ENCODE measurements at regions not wholly inside any gene's neighbourhood (a gene's known extent, or its start where the extent isn't known, plus 50 kb on each side); places are given as distances from the start of the nearest gene placed in this dataset.
A peak's percentile ranks its signal among the peaks of the same experiment; 100 is the strongest.
"Not testable (repeated sequence)": the region's sequence is repeated elsewhere in the genome, so short reads cannot be mapped to it uniquely, and the experiment has no call there.

- DNase-seq = no peak
Observed at GRCh38 chr9:102497709-102498108, 497.4 kb upstream of the CYLC2 start.

GRCh38 chr9:102486976-102487375, 508.2 kb upstream of the CYLC2 start:
- not testable (repeated sequence) for DNase-seq

- no peak for DNase-seq
Observed at GRCh38 chr9:102483651-102484050, 511.5 kb upstream of the CYLC2 start.

GRCh38 chr9:102482776-102483175, 512.4 kb upstream of the CYLC2 start:
- no peak for DNase-seq

- DNase-seq = no peak
Observed at GRCh38 chr9:102479191-102479590, 515.9 kb upstream of the CYLC2 start.

DNA sequence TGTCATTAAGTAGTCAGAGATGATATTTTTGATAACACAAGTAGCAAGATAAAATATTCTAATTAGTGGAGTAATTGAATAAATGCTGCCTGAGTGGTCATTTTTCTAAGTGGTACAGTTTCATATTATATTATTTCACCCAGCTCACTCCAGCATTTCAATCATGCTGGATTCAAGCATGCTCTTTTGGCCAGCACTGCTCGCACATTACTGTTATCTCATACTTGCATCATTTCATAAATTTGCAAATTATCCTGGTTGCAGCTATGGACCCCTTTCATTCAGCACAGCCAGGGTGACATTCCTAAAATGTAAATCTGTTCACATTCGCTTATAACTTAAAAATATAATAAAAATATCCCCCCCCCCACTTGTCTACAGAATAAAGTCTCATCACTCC, 520.8 kb upstream of the CYLC2 start:
- no peak for DNase-seq

DNA sequence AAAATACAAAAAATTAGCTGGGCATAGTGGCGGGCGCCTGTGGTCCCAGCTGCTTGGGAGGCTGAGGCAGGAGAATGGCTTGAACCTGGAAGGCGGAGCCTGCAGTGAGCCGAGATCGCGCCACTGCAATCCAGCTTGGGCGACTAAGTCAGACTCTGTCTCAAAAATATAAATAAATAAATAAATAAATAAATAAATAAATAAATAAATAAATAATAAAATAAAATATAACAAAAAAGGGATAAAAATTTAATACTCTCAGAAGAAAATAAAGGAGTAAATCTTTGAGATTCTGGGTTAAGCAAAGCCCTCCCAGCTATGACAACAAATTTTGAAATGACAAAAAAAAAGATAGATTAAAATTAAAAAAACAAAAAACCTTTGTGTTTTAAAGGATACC, 525.7 kb upstream of the CYLC2 start:
- not testable (repeated sequence) for DNase-seq

- no peak for DNase-seq
Observed at GRCh38 chr9:102461156-102461819, 533.8 kb upstream of the CYLC2 start.

- no peak for DNase-seq
Observed at GRCh38 chr9:102459828-102460227, 535.3 kb upstream of the CYLC2 start.

DNA sequence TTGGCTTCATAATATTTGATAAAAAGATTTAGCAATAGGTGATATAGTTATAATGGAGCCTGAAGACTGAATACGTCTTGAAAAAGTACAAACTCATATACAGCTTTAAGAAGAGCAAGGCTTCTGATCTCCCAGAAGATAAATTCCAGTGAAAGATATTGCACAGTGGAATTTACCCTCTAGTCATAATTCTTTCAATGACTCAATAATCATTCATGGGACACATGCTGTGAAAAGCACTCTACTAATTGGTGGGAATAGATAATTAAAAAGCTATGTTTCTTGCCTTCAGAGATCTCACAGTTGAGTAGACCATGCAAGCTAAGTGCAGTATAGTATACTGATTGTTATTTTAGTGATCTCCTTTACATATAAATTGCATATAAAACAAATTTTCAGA, 538.6 kb upstream of the CYLC2 start:
- DNase-seq = peak in 1 of 3 experiments; percentile 51

- no peak for DNase-seq
Observed at GRCh38 chr9:102445906-102446305, 549.2 kb upstream of the CYLC2 start.

DNA sequence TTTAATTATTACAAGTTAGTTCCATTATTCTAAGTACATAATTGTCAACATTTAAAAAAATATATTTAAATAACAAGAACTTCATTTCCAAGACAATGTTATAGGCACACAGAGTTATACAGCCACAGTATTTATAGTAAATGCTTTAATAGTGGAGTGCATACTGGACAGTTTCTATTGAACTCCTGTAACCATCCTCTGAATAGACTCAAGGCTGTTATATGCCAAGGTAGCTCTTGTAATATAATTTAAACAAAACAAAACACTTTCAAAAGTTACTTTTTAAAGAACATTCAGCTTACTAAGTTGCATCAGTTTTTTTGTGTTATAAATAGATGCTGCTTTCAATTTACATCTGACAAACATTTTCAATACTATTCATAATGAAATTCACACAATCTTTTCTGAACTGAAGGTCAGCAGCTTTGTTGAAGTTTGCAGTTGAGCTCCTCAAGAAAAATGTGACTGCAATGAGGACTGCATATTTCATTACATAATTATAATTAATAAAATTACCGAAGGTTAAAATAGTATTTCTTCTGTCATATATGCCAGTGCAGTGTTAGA, 549.9 kb upstream of the CYLC2 start:
- no peak for DNase-seq

DNA sequence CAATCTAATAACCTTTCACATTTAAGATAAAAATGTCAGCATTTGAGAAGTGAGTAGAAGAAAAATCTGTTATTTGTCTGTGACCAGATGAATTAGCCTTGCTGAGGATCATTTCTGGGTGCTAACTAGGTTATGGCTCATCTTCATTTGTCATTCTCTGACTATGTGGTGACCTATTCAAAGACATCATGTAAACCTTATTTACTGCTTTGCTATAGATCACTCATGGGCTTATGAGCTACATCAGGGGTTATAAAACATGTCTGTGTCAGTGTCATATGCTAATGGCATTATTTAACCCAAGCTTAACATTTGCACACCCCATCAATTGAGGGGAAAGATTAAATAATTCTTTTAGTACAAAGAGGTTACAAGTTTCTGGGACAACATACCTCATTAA, 555.5 kb upstream of the CYLC2 start:
- DNase-seq = no peak

DNA sequence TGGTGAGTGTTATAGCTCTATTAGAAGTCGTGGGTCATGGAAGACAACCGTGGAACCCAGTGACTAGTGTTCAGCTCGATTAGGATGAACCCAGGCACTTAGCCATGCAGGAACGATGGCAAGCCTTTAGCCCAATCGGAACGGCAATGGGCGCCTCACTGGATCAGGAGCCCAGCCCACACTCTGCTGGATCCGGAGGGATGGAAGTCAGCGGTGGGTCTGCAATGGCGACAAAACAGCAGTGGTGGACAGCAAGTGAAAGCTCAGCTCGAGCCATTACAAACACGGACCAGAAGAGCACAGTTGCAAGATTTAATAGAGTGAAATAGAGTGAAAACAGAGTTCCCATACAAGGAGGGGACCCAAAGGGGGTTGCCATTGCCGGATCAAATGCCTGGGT, 558.5 kb upstream of the CYLC2 start:
- not testable (repeated sequence) for DNase-seq

GRCh38 chr9:102435427-102435826, 559.7 kb upstream of the CYLC2 start:
- DNase-seq = no peak

DNA sequence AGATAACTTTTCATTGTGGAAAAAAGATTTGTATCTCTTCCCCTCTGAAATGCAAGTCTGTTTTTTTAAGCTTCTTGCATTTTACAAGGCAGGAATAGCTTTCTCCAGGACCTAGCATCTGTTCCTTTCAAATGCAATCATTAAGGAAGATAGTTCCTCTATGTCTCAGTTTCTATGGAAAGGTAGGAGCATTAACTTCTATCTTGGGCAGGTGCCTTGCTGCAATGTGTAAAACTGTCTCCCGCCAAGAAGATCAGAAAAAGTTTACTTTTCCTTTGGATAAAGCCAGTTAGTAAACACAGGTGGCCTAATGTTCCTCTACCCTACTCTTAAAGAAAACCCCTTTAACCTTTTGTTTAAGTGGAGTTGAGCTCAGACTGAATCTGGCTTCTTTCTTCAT, 560.6 kb upstream of the CYLC2 start:
- DNase-seq = no peak

DNA sequence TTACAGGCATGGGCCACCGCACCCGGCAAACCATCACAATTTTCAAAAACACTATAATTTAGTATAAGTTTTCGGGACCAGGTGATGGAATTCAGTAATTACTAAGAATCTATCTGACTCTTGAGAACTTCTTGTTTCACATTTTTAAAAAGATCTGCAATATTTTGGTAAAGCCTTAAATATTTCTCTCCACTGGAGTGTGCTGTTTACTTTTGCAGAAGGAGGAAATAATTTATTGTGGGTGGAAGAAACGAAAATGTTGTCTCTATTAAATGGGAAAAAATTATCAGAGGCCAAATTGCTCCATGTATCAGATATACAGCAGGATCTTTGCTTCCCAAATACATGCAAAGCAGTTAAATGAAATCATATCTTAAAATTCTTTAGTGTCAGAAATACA, 566.8 kb upstream of the CYLC2 start:
- peak in 1 of 3 experiments; percentile 13 for DNase-seq

GRCh38 chr9:102416251-102416650, 578.9 kb upstream of the CYLC2 start:
- not testable (repeated sequence) for DNase-seq

GRCh38 chr9:102405218-102405867, 589.8 kb upstream of the CYLC2 start:
- no peak for DNase-seq

DNA sequence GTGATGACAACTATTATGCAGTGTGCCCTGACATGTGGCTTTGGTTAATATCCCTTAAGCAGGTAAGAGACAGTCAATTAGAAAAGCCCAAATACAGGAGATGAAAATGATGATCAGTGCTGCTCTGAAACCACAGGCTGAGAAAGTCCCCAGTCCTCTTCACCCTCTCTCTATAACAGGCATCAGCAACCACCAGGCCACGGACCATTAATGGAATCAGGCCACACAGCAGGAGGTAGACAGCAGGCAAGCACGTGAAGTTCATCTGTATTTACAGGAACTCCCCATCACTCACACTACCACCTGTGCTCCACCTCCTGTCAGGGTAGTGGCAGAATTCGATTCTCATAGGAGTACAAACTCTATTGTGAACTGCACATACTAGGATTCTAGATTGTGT, 591.6 kb upstream of the CYLC2 start:
- no peak for DNase-seq

GRCh38 chr9:102398205-102398604, 596.9 kb upstream of the CYLC2 start:
- no peak for DNase-seq

DNA sequence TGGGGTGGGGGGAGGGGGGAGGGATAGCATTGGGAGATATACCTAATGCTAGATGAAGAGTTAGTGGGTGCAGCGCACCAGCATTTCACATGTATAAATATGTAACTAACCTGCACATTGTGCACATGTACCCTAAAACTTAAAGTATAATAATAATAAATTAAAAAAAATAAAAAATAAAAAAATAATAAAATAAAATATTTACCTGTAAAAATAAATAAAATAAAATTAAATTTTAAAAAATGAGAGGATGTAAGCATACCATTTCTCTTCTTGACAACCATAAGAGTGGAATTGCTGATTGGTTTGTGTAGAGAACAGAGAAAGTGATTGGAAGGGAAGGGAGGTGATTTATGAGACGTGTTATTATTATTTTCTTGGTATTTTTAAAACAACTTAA, 609.5 kb upstream of the CYLC2 start:
- not testable (repeated sequence) for DNase-seq

DNA sequence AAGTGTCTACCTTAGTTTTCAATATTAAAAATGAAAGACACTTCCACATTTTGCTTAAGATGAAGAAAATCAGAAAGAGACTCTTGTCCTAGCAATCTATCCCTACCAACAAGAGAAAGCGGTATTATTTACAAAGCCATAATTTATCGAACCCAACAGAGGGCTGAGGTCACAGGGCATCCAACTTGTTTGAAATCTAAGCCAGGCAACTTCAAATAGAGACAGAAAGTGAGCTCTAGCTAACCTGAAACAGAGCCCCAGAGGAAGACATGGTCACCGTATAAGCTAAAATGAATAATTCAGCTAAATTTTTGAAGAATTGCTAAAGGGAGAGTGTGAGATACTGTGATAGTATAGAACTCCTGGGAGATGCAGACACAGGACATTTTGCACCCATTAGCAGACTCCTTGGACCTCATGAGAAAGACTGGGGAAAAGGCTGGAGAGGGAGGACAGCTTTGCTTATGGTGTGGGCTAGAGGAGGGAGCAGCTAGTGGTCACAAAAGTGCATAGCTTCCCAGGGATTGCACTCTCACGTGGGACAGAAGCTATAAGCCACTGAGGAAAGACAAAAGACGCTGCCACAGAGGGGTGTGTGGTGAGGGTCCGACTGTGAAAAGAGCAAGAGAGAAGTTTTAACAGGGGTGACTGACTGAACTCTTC, 624.2 kb upstream of the GRIN3A start:
- DNase-seq = no peak

GRCh38 chr9:102360846-102361245, 622.4 kb upstream of the GRIN3A start:
- DNase-seq = no peak
